GM12878 (cell line): ENCODE measurements at regions not wholly inside any gene's neighbourhood (a gene's known extent, or its start where the extent isn't known, plus 50 kb on each side); places are given as distances from the start of the nearest gene placed in this dataset.

Experiments used
- ATAC-seq: fragments of 200-7000 bp; cut with Tn5 transposase; 3 replicates; pipeline ENCODE4 v1.9.1; 2020; ENCODE audit warnings: mild to moderate bottlenecking, moderate library complexity
- BruUV-seq: library from RNA; stranded (reverse); fragments of 400-500 nt; replicated peaks from 2 replicates; lab custom pipeline; 2021; lab: Mats Ljungman, UMichigan
- CTCF ChIA-PET: fragments of 300-600 bp; sonication (Branson Sonifier 250); formaldehyde crosslinking; extraction: SDS; loops from one replicate; lab custom pipeline; 2021; ENCODE audit warnings: inconsistent platforms; lab: Yijun Ruan, JAX
- POLR2A ChIA-PET: fragments of 350-600 bp; formaldehyde crosslinking; extraction: SDS; loops from one replicate; lab custom pipeline; 2021; ENCODE audit warnings: inconsistent platforms; lab: Charles Lee
- RAD21 ChIA-PET: fragments of 300-600 bp; sonication (Branson Sonifier 250); formaldehyde crosslinking; loops from one replicate; lab custom pipeline; 2023; ENCODE audit warnings: antibody characterized with exemption; ENCODE audit not compliant: unreplicated experiment; lab: Charles Lee
- SMC1A ChIA-PET: fragments of 300-600 bp; sonication (Branson Sonifier 250); formaldehyde crosslinking; loops from one replicate; lab custom pipeline; 2023; ENCODE audit not compliant: unreplicated experiment, uncharacterized antibody; lab: Charles Lee
- DNase-seq: peaks from one replicate; pipeline ENCODE4 v3.0.0-alpha.2; 2011; ENCODE audit warnings: low read depth, low spot score
- FAIRE-seq: peaks from 3 replicates; lab custom pipeline; 2011; peaks lifted over from hg19 to GRCh38; lab: Jason Lieb, UNC
- H2AFZ ChIP-seq: 2 replicates; pipeline ENCODE4 v1.6.0; 2011; ENCODE audit warnings: low read depth, low read length, control low read depth; ENCODE audit not compliant: control insufficient read depth
- H3K27ac ChIP-seq: 2 replicates; pipeline ENCODE4 v1.5.1; 2011; ENCODE audit warnings: control low read depth; ENCODE audit not compliant: control insufficient read depth, insufficient read depth
- H3K27me3 ChIP-seq, 2 experiments: replicated peaks in 1 of 2; 2 replicates each; pipeline versions ENCODE4 v1.6.0 to v1.6.1; 2011; ENCODE audit warnings: low read length in 1 of 2; ENCODE audit not compliant: control insufficient read depth in 2 of 2, insufficient read depth in 2 of 2
- H3K36me3 ChIP-seq, 2 experiments: 2 replicates each; pipeline ENCODE4 v1.5.1; 2011; ENCODE audit warnings: low read length in 1 of 2; ENCODE audit not compliant: control insufficient read depth in 2 of 2, insufficient read depth in 2 of 2
- H3K4me1 ChIP-seq: 2 replicates; pipeline ENCODE4 v1.6.1; 2011; ENCODE audit warnings: mild to moderate bottlenecking, low read length, moderate library complexity, mixed read lengths; ENCODE audit not compliant: control insufficient read depth, insufficient read depth
- H3K4me2 ChIP-seq: 2 replicates; pipeline ENCODE4 v1.6.0; 2011; ENCODE audit warnings: control low read depth; ENCODE audit not compliant: control insufficient read depth, insufficient read depth
- H3K4me3 ChIP-seq: fragments of 200-600 bp; sonication (generic); 2 replicates; pipeline ENCODE4 v1.5.1; 2016
- H3K79me2 ChIP-seq: 2 replicates; pipeline ENCODE4 v1.6.0; 2011; ENCODE audit warnings: low read length; ENCODE audit not compliant: control insufficient read depth, insufficient read depth
- H3K9ac ChIP-seq: 2 replicates; pipeline ENCODE4 v1.8.0; 2011; ENCODE audit warnings: low read length, control low read depth, mixed read lengths; ENCODE audit not compliant: control insufficient read depth, insufficient read depth
- H3K9me3 ChIP-seq: replicated peaks from 3 replicates; pipeline ENCODE4 v1.5.1; 2011; ENCODE audit warnings: mild to moderate bottlenecking, low read length; ENCODE audit not compliant: control insufficient read depth, insufficient read depth
- H4K20me1 ChIP-seq: 2 replicates; pipeline ENCODE4 v1.6.0; 2011; ENCODE audit not compliant: control insufficient read depth, insufficient read depth
- CHD1 ChIP-seq: IDR thresholded peaks from 2 replicates; pipeline ENCODE4 v1.6.1; 2012; ENCODE audit warnings: low read depth, low read length, improper control_type of control experiment
- CTCF ChIP-seq, 3 experiments: IDR thresholded peaks in 2 of 3; conservative IDR thresholded peaks in 1 of 3; 2 replicates each; pipeline ENCODE4 v1.5.1; 2011; ENCODE audit warnings: low read depth in 3 of 3, low read length in 3 of 3, mild to moderate bottlenecking in 3 of 3, control low read depth in 2 of 3, moderate library complexity in 2 of 3, inconsistent platforms in 1 of 3, mixed read lengths in 1 of 3; ENCODE audit not compliant: control insufficient read depth in 2 of 3, insufficient read depth in 1 of 3; ENCODE audit errors: extremely low read depth in 1 of 3
- MEF2B ChIP-seq: fragments of 450-650 bp; IDR thresholded peaks from 2 replicates; pipeline ENCODE4 v1.6.1; 2018; ENCODE audit warnings: mild to moderate bottlenecking, moderate library complexity; ENCODE audit not compliant: partially characterized antibody, poor library complexity, severe bottlenecking
- POLR2AphosphoS5 ChIP-seq: IDR thresholded peaks from 2 replicates; pipeline ENCODE4 v1.6.1; 2011; ENCODE audit warnings: mild to moderate bottlenecking, low read length, inconsistent platforms
- SKIL ChIP-seq: fragments of 450-650 bp; IDR thresholded peaks from 2 replicates; pipeline ENCODE4 v1.6.1; 2017; ENCODE audit warnings: mild to moderate bottlenecking, low read depth, inconsistent platforms; ENCODE audit not compliant: poor library complexity, severe bottlenecking
- STAT3 ChIP-seq: IDR thresholded peaks from 2 replicates; pipeline ENCODE4 v1.6.1; 2011; ENCODE audit warnings: low read depth, low read length, improper control_type of control experiment
- TCF7 ChIP-seq: IDR thresholded peaks from 2 replicates; pipeline ENCODE4 v1.6.1; 2014; ENCODE audit warnings: antibody characterized with exemption, borderline replicate concordance
- ZBTB4 ChIP-seq: fragments of 450-650 bp; formaldehyde crosslinking; IDR thresholded peaks from 2 replicates; pipeline ENCODE4 v1.4.0; 2022; ENCODE audit warnings: mild to moderate bottlenecking, moderate library complexity
- ZNF207 ChIP-seq: fragments of 450-650 bp; IDR thresholded peaks from 2 replicates; pipeline ENCODE4 v1.6.1; 2014; ENCODE audit warnings: antibody characterized with exemption, mild to moderate bottlenecking, borderline replicate concordance
- WGBS: methylation state at CpG from one replicate; pipeline ENCODE4 v1.1.6; 2016; ENCODE audit warnings: low lambda C conversion rate; ENCODE audit not compliant: insufficient replicate concordance, insufficient coverage; ENCODE audit errors: missing lambda C conversion rate; 5-methylcytosine and 5-hydroxymethylcytosine counted together
- in situ Hi-C: fragments of 300-500 bp; cut with MboI; formaldehyde crosslinking; loops from 9 replicates; pipeline ENCODE4 v1.14.3; 2018; ENCODE audit warnings: mixed read lengths
- intact Hi-C: fragments of 100-400 bp; cut with micrococcal nuclease; formaldehyde crosslinking; loops from one replicate; pipeline ENCODE4 v1.14.2; 2022; ENCODE audit not compliant: unreplicated experiment

- no peak for DNase-seq
- Histone ChIP-seq H3K27me3 (no peaks in the 10 kb centered on the region), H3K36me3 (no peaks in the 10 kb centered on the region), H3K4me1 (no peaks in the 10 kb centered on the region), H3K27ac (no peak overlapping the region), H3K79me2 (no peaks in the 10 kb centered on the region), H3K9ac (no peak overlapping the region), H3K4me2 (no peak overlapping the region), H2AFZ (no peak overlapping the region), H4K20me1 (no peaks in the 10 kb centered on the region), H3K9me3 (no peaks in the 10 kb centered on the region), H3K4me3 (no peak overlapping the region)
- SMC1A ChIA-PET, result no interaction called here
- RAD21 ChIA-PET, result no interaction called here
- 14% methylated on average over 3 of the region's 4 CpGs for WGBS
- no peak for FAIRE-seq
- intact Hi-C loops, result no loop called here
- in situ Hi-C loops, result no loop called here
- POLR2A ChIA-PET, result no interaction called here
- TF ChIP-seq CHD1 (no peak), CTCF (IDR thresholded peaks at IDR 0.05 in 2 of 3, conservative IDR thresholded peaks at IDR 0.05 in 1 of 3; ENCODE audit: control insufficient read depth in 2 of 3, extremely low read depth in 1 of 3, insufficient read depth in 1 of 3, low read depth in 3 of 3, low read length in 3 of 3) (no peak), ZNF207 (no peak), ZBTB4 (CRISPR knock-in tag) (no peak), MEF2B (no peak), STAT3 (no peak), TCF7 (no peak), POLR2AphosphoS5 (no peak), SKIL (no peak)
- no TSS peak for BruUV-seq
- CTCF ChIA-PET, result no interaction called here
- no peak for ATAC-seq
These were observed 602.4 kb downstream of the METTL4 start for GRCh38 chr18:1968801-1969498.
